HCT116 (cell line): ENCODE measurements at regions not wholly inside any gene's neighbourhood (a gene's known extent, or its start where the extent isn't known, plus 50 kb on each side); places are given as distances from the start of the nearest gene placed in this dataset.

Experiments
- ATAC-seq: fragments of 200-7000 bp; cut with Tn5 transposase; 2 replicates; pipeline ENCODE4 v1.9.1; 2020; ENCODE audit warnings: mild to moderate bottlenecking, moderate library complexity
- BruUV-seq: library from RNA; stranded (reverse); fragments of 400-500 nt; replicated peaks from 2 replicates; lab custom pipeline; 2021; lab: Mats Ljungman, UMichigan
- CTCF ChIA-PET: fragments of 300-600 bp; sonication (Branson Sonifier 250); formaldehyde crosslinking; loops from one replicate; lab custom pipeline; 2021; ENCODE audit warnings: antibody characterized with exemption; lab: Charles Lee
- POLR2A ChIA-PET: fragments of 300-600, 350-600 bp; sonication (Branson Sonifier 250); formaldehyde crosslinking; loops from one replicate; lab custom pipeline; 2021; ENCODE audit warnings: antibody characterized with exemption; lab: Charles Lee
- RAD21 ChIA-PET, 2 experiments: fragments of 300-600 bp; sonication (Branson Sonifier 250); formaldehyde crosslinking; loops; one replicate each; lab custom pipeline; 2023; ENCODE audit warnings: low total read pairs in 2 of 2; ENCODE audit not compliant: uncharacterized antibody in 2 of 2, unreplicated experiment in 2 of 2, low non-redundant PET in 1 of 2; lab: Charles Lee
- DNase-seq: peaks from one replicate; pipeline ENCODE4 v3.0.0-alpha.2; 2010; ENCODE audit warnings: low read depth, low spot score
- H2AFZ ChIP-seq: fragments of 200-600 bp; shearing (Covaris generic), sonication (generic); 2 replicates; pipeline ENCODE4 v1.6.1; 2017; ENCODE audit warnings: low read depth, mixed run types, mixed read lengths, antibody characterized with exemption, low read length; ENCODE audit not compliant: poor library complexity, severe bottlenecking
- H3K27ac ChIP-seq: 2 replicates; pipeline ENCODE4 v1.5.1; 2012; ENCODE audit warnings: low read depth, low read length
- H3K27me3 ChIP-seq: fragments of 200-600 bp; sonication (generic); 2 replicates; pipeline ENCODE4 v1.6.1; 2016; ENCODE audit warnings: mixed run types, low read length, mixed read lengths; ENCODE audit not compliant: insufficient read depth
- H3K36me3 ChIP-seq, 2 experiments: fragments of 200-500 bp in 1 of 2; fragments of 200-600 bp in 1 of 2; sonication (Bioruptor generic) in 1 of 2; sonication (generic) in 1 of 2; 2 replicates each; pipeline versions ENCODE4 v1.5.1 to v1.6.1; 2014 to 2016; ENCODE audit warnings: low read length in 2 of 2, inconsistent platforms in 1 of 2, mixed read lengths in 1 of 2, mixed run types in 1 of 2; ENCODE audit not compliant: insufficient read depth in 2 of 2, control insufficient read depth in 1 of 2
- H3K4me1 ChIP-seq, 2 experiments: fragments of 200-600 bp in 1 of 2; sonication (generic) in 1 of 2; 2 replicates each; pipeline versions ENCODE4 v1.5.1 to v1.6.1; 2012 to 2017; ENCODE audit warnings: low read length in 2 of 2, inconsistent platforms in 1 of 2, mild to moderate bottlenecking in 1 of 2, mixed read lengths in 1 of 2, mixed run types in 1 of 2, moderate library complexity in 1 of 2; ENCODE audit not compliant: insufficient read depth in 2 of 2, control insufficient read depth in 1 of 2
- H3K4me2 ChIP-seq: fragments of 200-600 bp; sonication (generic); 2 replicates; pipeline ENCODE4 v1.6.1; 2017; ENCODE audit warnings: mixed run types, low read length, mixed read lengths
- H3K4me3 ChIP-seq, 2 experiments: fragments of 200-600 bp in 1 of 2; sonication (generic) in 1 of 2; replicated peaks in 1 of 2; 2 replicates each; pipeline ENCODE4 v1.5.1; 2011 to 2016; ENCODE audit warnings: low read length in 2 of 2, control low read depth in 1 of 2, low read depth in 1 of 2, mild to moderate bottlenecking in 1 of 2, mixed read lengths in 1 of 2, mixed run types in 1 of 2
- H3K79me2 ChIP-seq: fragments of 200-600 bp; sonication (generic); 2 replicates; pipeline ENCODE4 v1.6.1; 2017; ENCODE audit warnings: mild to moderate bottlenecking, mixed run types, low read length, moderate library complexity, mixed read lengths; ENCODE audit not compliant: insufficient read depth
- H3K9ac ChIP-seq: fragments of 200-600 bp; sonication (generic); 2 replicates; pipeline ENCODE4 v1.6.1; 2016; ENCODE audit warnings: low read length, mixed read lengths
- H3K9me2 ChIP-seq: fragments of 200-600 bp; sonication (generic), shearing (Covaris generic); 2 replicates; pipeline ENCODE4 v1.6.1; 2017; ENCODE audit warnings: mixed run types, mild to moderate bottlenecking, moderate library complexity; ENCODE audit not compliant: insufficient read depth
- H3K9me3 ChIP-seq, 2 experiments: fragments of 200-500 bp in 1 of 2; fragments of 200-600 bp in 1 of 2; sonication (Bioruptor generic) in 1 of 2; sonication (generic) in 1 of 2; 2 replicates each; pipeline ENCODE4 v1.6.1; 2014 to 2017; ENCODE audit warnings: low read length in 2 of 2, mixed read lengths in 2 of 2, inconsistent platforms in 1 of 2, low read depth in 1 of 2, mild to moderate bottlenecking in 1 of 2, mixed run types in 1 of 2, moderate library complexity in 1 of 2; ENCODE audit not compliant: control insufficient read depth in 1 of 2, insufficient read depth in 1 of 2
- H4K20me1 ChIP-seq: fragments of 200-600 bp; sonication (generic), shearing (Covaris generic); 2 replicates; pipeline ENCODE4 v1.6.1; 2017; ENCODE audit warnings: mixed run types, mild to moderate bottlenecking, moderate library complexity; ENCODE audit not compliant: insufficient read depth
- ATF3 ChIP-seq: IDR thresholded peaks from 2 replicates; pipeline ENCODE4 v1.6.1; 2012
- CEBPB ChIP-seq: IDR thresholded peaks from 2 replicates; pipeline ENCODE4 v1.6.1; 2012; ENCODE audit warnings: low read depth
- EZH2phosphoT487 ChIP-seq: fragments of 200-600 bp; IDR thresholded peaks from 2 replicates; pipeline ENCODE4 v1.6.1; 2018; ENCODE audit warnings: antibody characterized with exemption, borderline replicate concordance
- FOSL1 ChIP-seq: IDR thresholded peaks from 2 replicates; pipeline ENCODE4 v1.6.1; 2012; ENCODE audit warnings: low read depth
- JUND ChIP-seq: IDR thresholded peaks from 2 replicates; pipeline ENCODE4 v1.6.1; 2012
- MAX ChIP-seq: IDR thresholded peaks from 2 replicates; pipeline ENCODE4 v1.6.1; 2012
- POLR2AphosphoS5 ChIP-seq: IDR thresholded peaks from 2 replicates; pipeline ENCODE4 v1.6.1; 2011; ENCODE audit warnings: mild to moderate bottlenecking, low read depth, low read length, moderate library complexity
- SIN3A ChIP-seq: IDR thresholded peaks from 2 replicates; pipeline ENCODE4 v1.6.1; 2012; ENCODE audit warnings: low read depth
- SRF ChIP-seq: IDR thresholded peaks from 2 replicates; pipeline ENCODE4 v1.6.1; 2012; ENCODE audit warnings: low read depth
- YY1 ChIP-seq: IDR thresholded peaks from 2 replicates; pipeline ENCODE4 v1.6.1; 2011; ENCODE audit warnings: low read length, low read depth, moderate library complexity, mild to moderate bottlenecking; ENCODE audit not compliant: insufficient replicate concordance; ENCODE audit errors: extremely low read depth
- intact Hi-C: fragments of 100-400 bp; cut with micrococcal nuclease; formaldehyde crosslinking; loops from 2 replicates; pipeline ENCODE4 v1.10.0; 2022
- TF ChIP-seq, protein P1 (sequence below): IDR thresholded peaks from 2 replicates; pipeline ENCODE4 v1.6.1; 2011; ENCODE audit warnings: mild to moderate bottlenecking, low read length, moderate library complexity; ENCODE audit not compliant: insufficient replicate concordance; ENCODE audit errors: extremely low read depth
- TF ChIP-seq, protein P2 (sequence below): IDR thresholded peaks from 2 replicates; pipeline ENCODE4 v1.6.1; 2012; ENCODE audit warnings: low read depth
- TF ChIP-seq, protein P3 (sequence below), 3 experiments: fragments of 200-600 bp in 1 of 3; sonication (generic) in 1 of 3; IDR thresholded peaks in 2 of 3; conservative IDR thresholded peaks in 1 of 3; 2 replicates each; pipeline ENCODE4 v1.5.1; 2012 to 2017; ENCODE audit warnings: low read depth in 2 of 3, low read length in 2 of 3, antibody characterized with exemption in 1 of 3, borderline replicate concordance in 1 of 3, control low read depth in 1 of 3, mild to moderate bottlenecking in 1 of 3, mixed read lengths in 1 of 3, mixed run types in 1 of 3, moderate library complexity in 1 of 3; ENCODE audit not compliant: insufficient read depth in 1 of 3

GRCh38 chr4:28167411-28167810, 1306.8 kb downstream of the STIM2 start (continued):
- TF ChIP-seq, protein P1, sequence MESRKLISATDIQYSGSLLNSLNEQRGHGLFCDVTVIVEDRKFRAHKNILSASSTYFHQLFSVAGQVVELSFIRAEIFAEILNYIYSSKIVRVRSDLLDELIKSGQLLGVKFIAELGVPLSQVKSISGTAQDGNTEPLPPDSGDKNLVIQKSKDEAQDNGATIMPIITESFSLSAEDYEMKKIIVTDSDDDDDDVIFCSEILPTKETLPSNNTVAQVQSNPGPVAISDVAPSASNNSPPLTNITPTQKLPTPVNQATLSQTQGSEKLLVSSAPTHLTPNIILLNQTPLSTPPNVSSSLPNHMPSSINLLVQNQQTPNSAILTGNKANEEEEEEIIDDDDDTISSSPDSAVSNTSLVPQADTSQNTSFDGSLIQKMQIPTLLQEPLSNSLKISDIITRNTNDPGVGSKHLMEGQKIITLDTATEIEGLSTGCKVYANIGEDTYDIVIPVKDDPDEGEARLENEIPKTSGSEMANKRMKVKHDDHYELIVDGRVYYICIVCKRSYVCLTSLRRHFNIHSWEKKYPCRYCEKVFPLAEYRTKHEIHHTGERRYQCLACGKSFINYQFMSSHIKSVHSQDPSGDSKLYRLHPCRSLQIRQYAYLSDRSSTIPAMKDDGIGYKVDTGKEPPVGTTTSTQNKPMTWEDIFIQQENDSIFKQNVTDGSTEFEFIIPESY, result no peak

DNA sequence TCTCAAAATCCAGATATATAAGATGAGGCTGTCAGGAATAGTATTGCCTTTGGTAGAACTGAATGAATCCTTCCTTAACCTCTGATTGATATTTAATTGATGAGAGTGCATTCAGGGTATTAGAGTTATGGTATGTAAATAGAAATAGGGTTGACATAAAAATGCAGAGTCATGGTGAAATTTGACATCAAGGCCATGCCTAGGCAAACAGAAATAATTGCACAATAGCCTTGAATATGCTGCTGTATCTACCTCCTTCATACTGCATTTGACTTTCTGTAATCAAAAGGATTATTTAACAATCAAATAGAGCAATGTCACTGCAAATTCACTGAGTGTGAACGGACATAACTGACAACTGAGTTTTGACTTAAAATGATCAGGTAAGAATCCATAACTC, 1316.3 kb downstream of the STIM2 start:
- Histone ChIP-seq H3K4me2 (no peak overlapping the region), H3K4me1 (no peaks in the 10 kb centered on the region), H3K9ac (no peak overlapping the region), H3K4me3 (no peak overlapping the region), H3K9me2 (no peaks in the 10 kb centered on the region), H3K36me3 (no peaks in the 10 kb centered on the region)
- CTCF ChIA-PET, result no interaction called here
- TF ChIP-seq CEBPB (no peak), MAX (no peak), SRF (no peak), EZH2phosphoT487 (no peak), JUND (no peak), SIN3A (no peak), POLR2AphosphoS5 (no peak), YY1 (no peak), ATF3 (no peak), FOSL1 (no peak)
- TF ChIP-seq, protein P2, sequence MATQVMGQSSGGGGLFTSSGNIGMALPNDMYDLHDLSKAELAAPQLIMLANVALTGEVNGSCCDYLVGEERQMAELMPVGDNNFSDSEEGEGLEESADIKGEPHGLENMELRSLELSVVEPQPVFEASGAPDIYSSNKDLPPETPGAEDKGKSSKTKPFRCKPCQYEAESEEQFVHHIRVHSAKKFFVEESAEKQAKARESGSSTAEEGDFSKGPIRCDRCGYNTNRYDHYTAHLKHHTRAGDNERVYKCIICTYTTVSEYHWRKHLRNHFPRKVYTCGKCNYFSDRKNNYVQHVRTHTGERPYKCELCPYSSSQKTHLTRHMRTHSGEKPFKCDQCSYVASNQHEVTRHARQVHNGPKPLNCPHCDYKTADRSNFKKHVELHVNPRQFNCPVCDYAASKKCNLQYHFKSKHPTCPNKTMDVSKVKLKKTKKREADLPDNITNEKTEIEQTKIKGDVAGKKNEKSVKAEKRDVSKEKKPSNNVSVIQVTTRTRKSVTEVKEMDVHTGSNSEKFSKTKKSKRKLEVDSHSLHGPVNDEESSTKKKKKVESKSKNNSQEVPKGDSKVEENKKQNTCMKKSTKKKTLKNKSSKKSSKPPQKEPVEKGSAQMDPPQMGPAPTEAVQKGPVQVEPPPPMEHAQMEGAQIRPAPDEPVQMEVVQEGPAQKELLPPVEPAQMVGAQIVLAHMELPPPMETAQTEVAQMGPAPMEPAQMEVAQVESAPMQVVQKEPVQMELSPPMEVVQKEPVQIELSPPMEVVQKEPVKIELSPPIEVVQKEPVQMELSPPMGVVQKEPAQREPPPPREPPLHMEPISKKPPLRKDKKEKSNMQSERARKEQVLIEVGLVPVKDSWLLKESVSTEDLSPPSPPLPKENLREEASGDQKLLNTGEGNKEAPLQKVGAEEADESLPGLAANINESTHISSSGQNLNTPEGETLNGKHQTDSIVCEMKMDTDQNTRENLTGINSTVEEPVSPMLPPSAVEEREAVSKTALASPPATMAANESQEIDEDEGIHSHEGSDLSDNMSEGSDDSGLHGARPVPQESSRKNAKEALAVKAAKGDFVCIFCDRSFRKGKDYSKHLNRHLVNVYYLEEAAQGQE, result no peak
- TF ChIP-seq, protein P3, sequence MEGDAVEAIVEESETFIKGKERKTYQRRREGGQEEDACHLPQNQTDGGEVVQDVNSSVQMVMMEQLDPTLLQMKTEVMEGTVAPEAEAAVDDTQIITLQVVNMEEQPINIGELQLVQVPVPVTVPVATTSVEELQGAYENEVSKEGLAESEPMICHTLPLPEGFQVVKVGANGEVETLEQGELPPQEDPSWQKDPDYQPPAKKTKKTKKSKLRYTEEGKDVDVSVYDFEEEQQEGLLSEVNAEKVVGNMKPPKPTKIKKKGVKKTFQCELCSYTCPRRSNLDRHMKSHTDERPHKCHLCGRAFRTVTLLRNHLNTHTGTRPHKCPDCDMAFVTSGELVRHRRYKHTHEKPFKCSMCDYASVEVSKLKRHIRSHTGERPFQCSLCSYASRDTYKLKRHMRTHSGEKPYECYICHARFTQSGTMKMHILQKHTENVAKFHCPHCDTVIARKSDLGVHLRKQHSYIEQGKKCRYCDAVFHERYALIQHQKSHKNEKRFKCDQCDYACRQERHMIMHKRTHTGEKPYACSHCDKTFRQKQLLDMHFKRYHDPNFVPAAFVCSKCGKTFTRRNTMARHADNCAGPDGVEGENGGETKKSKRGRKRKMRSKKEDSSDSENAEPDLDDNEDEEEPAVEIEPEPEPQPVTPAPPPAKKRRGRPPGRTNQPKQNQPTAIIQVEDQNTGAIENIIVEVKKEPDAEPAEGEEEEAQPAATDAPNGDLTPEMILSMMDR (IDR thresholded peaks at IDR 0.05 in 2 of 3, conservative IDR thresholded peaks at IDR 0.05 in 1 of 3; ENCODE audit: borderline replicate concordance in 1 of 3, insufficient read depth in 1 of 3, low read depth in 2 of 3, low read length in 2 of 3), result no peak
- TF ChIP-seq, all 23 proteins: peak for 0
- no TSS peak for BruUV-seq
- DNase-seq (no peak), ATAC-seq (no peak)
- ChIA-PET POLR2A (no interaction called here), RAD21 (no interaction called here)
- intact Hi-C loops, result no loop called here
- Histone ChIP-seq H3K27me3 (no peaks in the 10 kb centered on the region), H4K20me1 (no peaks in the 10 kb centered on the region), H3K27ac (no peak overlapping the region), H3K9me3 (no peaks in the 10 kb centered on the region), H2AFZ (peak overlapping the region; percentile 29), H3K79me2 (no peaks in the 10 kb centered on the region)
